Activated naive CD4-positive, alpha-beta T cell treated with anti-CD3 and anti-CD28 coated beads, Interleukin-2, amount 50 U/mL, for 24 hours (primary cell): ENCODE measurements at regions not wholly inside any gene's neighbourhood (a gene's known extent, or its start where the extent isn't known, plus 50 kb on each side); places are given as distances from the start of the nearest gene placed in this dataset.

Source experiments
- H3K27ac Mint-ChIP-seq: one replicate; pipeline ENCODE4 v1.8.0; 2021; ENCODE audit warnings: mild to moderate bottlenecking, mixed read lengths
- H3K27me3 Mint-ChIP-seq: one replicate; pipeline ENCODE4 v1.8.0; 2021; ENCODE audit warnings: mixed read lengths
- H3K36me3 Mint-ChIP-seq: one replicate; pipeline ENCODE4 v1.8.0; 2021; ENCODE audit warnings: mixed read lengths
- H3K4me1 Mint-ChIP-seq: one replicate; pipeline ENCODE4 v1.8.0; 2021; ENCODE audit warnings: mixed read lengths
- H3K4me3 Mint-ChIP-seq: one replicate; pipeline ENCODE4 v1.8.0; 2021; ENCODE audit warnings: mild to moderate bottlenecking, mixed read lengths
- H3K9me3 Mint-ChIP-seq: one replicate; pipeline ENCODE4 v1.8.0; 2021; ENCODE audit warnings: mixed read lengths

- Mint-ChIP-seq H3K36me3 (peaks cover 3% of the 10 kb centered on the region), H3K27ac (no peak overlapping the region), H3K9me3 (no peaks in the 10 kb centered on the region), H3K4me3 (peak overlapping the region; percentile 15), H3K27me3 (peaks cover 18% of the 10 kb centered on the region), H3K4me1 (peaks cover 4% of the 10 kb centered on the region)
These were observed 54.4 kb upstream of the WNT7A start for GRCh38 chr3:13934315-13934714.

DNA sequence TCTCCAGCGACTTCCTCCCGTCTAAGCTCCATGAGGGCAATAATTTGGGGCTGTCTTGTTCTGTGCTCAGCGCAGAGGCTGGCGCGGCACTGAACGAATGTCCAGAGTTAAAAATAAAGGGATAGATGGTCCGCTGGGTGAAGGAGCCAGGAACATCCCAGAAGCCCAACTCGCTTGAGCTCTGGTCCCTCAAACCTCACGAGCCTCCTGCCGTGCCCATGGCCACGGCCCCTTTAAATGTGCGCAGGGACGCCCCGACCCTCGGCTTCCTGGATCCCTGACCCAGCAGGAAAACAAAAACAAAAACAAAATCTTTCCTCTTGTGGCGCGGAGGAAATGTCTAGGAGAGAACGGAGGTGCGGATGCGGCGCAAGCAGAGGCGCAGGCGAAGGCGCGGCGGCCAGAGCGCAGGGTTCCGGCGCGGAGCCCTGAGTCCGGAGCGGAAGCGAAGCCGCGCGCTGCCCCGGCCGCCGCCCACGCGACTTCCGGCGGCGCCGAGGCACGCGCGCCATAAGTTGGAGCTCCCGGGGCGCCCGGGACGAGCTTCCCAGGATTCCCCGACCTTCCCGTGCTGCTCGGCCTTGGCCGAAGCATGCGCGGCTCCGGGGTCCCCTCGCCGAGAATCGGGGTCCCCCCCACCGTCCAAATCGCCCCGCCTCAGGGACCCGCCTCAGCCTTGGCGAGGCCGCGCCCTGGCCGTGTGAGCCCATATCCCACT is 52.9 kb upstream of the WNT7A start:
- Mint-ChIP-seq H3K4me1 (peaks cover 4% of the 10 kb centered on the region), H3K36me3 (peaks cover 8% of the 10 kb centered on the region), H3K27ac (peak overlapping the region; percentile 18), H3K4me3 (peak overlapping the region; percentile 86), H3K27me3 (peaks cover 18% of the 10 kb centered on the region), H3K9me3 (peaks cover 8% of the 10 kb centered on the region)

DNA sequence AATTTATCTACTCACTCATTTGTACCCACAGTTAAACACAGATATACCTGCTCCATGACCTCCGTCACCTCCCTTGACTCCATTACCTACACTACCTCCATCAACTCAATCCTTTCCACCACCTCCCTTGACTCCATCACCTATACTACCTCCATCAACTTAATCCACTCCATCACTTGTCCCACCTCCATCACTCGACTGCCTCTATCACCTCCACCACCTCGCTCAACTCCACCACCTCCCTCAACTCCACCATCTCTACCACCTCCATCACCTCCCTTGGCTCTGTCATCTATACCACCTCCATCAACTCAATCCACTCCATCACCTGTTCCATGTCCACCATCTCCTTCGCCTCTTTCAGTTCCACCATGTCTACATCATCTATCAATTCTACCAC is 51.3 kb upstream of the WNT7A start:
- H3K27ac Mint-ChIP-seq = no peak overlapping the region

More for the DNA sequence above, 51.3 kb upstream of the WNT7A start:
- Mint-ChIP-seq H3K27me3 (peaks cover 15% of the 10 kb centered on the region), H3K4me3 (no peak overlapping the region), H3K36me3 (peaks cover 10% of the 10 kb centered on the region), H3K9me3 (peaks cover 14% of the 10 kb centered on the region), H3K4me1 (peaks cover 4% of the 10 kb centered on the region)
